GM18502 (cell line): ENCODE measurements at regions not wholly inside any gene's neighbourhood (a gene's known extent, or its start where the extent isn't known, plus 50 kb on each side); places are given as distances from the start of the nearest gene placed in this dataset.
"Not testable (repeated sequence)": the region's sequence is repeated elsewhere in the genome, so short reads cannot be mapped to it uniquely, and the experiment has no call there.

Experiments
- ATAC-seq: cut with Tn5 transposase; IDR thresholded peaks from one replicate; pipeline ENCODE4 v1.9.1; 2021; ENCODE audit warnings: mild to moderate bottlenecking; ENCODE audit not compliant: unreplicated experiment, poor library complexity

- no peak for ATAC-seq
Measured at GRCh38 chr21:17682924-17683323, 70.2 kb upstream of the BTG3 start.

DNA sequence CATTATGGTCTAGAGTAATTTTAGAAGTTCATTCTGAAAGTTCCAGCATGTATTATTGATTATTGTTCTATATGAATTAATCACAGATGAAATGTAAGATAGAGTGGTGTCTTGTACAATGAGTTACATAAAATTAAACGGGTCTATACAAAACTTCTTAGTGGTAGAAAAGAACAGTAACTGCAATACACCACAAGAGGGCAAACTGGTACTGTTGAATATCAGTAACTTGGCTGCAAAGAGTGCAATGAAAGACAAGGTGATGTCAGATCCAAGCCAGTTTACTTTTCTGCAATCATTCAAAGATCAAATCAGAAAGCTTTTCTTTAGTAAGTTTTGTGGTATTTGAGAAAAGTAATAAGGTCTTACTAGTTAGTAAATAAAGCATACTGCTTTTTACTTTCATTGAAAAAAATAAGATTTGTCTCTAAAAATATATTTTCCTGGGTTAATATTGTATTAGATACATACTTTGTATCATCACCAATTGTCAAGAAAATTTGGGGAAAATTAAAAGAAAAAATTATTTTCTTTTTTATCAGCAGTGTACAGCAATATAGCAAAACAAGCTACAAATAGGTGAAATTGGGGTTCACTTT, 66.4 kb upstream of the BTG3 start:
- ATAC-seq: peak; percentile 87

GRCh38 chr21:17676930-17677329, 64.2 kb upstream of the BTG3 start:
- ATAC-seq: not testable (repeated sequence)

DNA sequence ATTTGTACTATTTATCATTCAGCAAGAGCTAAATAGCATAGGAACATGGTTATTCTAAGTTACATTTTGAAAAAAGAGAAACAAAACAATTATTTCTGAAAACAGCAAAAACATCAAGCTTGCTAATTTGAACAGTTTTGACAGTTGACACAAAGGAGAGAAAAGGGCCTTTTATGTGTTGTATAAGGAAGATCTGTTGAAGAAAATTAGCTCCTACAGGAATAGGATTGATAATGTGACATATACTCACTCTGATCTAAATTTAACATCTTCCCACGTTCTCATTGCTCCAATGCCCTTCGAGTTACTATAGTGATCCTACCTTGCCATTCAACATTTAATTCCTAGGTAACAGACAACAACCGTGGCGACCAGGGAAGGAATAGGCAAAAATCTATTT, 61.4 kb upstream of the BTG3 start:
- no peak for ATAC-seq

- ATAC-seq: no peak
Measured at GRCh38 chr21:17673261-17674020, 60.7 kb upstream of the BTG3 start.

GRCh38 chr21:17671733-17672132, 59.0 kb upstream of the BTG3 start:
- no peak for ATAC-seq

DNA sequence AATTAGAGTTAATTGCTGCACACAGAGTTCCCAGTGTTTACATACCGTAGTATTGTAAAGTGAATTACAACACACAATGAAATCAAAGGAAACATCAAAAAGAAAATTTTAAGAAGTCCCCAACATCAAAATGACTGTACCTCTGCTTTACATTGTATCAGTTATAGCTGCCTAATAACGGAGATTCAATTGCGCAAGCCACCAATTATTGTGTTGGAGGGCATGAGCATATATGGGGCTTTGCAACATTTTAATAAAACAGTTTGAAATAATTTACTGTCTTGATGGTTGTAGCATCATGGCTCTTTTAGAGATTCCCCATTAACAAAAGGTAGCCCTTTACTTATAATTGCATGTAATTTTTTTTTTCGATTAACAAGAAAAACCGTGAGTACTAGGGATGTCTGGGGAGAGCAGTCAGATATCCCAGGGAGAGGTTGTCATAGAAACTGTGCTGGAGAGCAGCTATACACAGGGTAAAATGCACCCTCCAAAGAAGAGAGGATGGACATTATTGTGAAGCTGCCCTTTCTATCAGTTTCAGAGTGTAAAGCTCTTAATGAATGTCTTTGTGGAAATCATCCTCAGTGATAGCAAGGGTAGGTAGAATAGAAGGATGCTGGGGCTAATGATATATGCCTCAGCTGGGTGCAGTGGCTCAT, 55.9 kb upstream of the BTG3 start:
- no peak for ATAC-seq

GRCh38 chr21:17667256-17667655, 54.6 kb upstream of the BTG3 start:
- no peak for ATAC-seq
